ENCODE measurements at regions not wholly inside any gene's neighbourhood (a gene's known extent, or its start where the extent isn't known, plus 50 kb on each side); places are given as distances from the start of the nearest gene placed in this dataset.
"Not testable (repeated sequence)": the region's sequence is repeated elsewhere in the genome, so short reads cannot be mapped to it uniquely, and the experiment has no call there.

DNA sequence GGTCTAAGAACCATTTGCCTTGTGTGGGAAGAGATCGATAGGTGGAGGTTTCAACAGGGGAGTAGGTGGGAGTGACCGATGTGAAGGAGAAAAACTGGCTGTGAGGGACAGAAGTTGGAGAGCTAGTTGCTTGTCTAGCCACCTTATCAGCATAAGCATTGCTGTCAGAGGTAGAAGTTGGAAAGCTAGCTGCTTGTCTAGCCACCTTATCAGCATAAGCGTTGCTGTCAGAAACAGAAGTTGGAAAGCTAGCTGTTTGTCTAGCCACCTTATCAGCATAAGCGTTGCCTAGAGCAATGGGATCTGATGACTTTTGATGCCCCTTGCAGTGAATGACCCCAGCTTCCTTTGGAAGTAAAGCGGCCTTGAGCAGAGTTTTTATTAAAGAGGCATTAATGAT, 784.6 kb upstream of the GOT2 start:
- not testable (repeated sequence) for TF ChIP-seq EP300, POLR2AphosphoS5, POLR2A (IDR thresholded peaks at IDR 0.05)
- TF ChIP-seq, protein P1, sequence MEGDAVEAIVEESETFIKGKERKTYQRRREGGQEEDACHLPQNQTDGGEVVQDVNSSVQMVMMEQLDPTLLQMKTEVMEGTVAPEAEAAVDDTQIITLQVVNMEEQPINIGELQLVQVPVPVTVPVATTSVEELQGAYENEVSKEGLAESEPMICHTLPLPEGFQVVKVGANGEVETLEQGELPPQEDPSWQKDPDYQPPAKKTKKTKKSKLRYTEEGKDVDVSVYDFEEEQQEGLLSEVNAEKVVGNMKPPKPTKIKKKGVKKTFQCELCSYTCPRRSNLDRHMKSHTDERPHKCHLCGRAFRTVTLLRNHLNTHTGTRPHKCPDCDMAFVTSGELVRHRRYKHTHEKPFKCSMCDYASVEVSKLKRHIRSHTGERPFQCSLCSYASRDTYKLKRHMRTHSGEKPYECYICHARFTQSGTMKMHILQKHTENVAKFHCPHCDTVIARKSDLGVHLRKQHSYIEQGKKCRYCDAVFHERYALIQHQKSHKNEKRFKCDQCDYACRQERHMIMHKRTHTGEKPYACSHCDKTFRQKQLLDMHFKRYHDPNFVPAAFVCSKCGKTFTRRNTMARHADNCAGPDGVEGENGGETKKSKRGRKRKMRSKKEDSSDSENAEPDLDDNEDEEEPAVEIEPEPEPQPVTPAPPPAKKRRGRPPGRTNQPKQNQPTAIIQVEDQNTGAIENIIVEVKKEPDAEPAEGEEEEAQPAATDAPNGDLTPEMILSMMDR (IDR thresholded peaks at IDR 0.05): not testable (repeated sequence)
